Stomach (tissue), 4 donors: ENCODE measurements at regions not wholly inside any gene's neighbourhood (a gene's known extent, or its start where the extent isn't known, plus 50 kb on each side); places are given as distances from the start of the nearest gene placed in this dataset.

Experiments used
- CTCF ChIP-seq, 7 experiments: fragments of 450-650 bp in 4 of 7; fragments of 200-600 bp in 3 of 7; sonication (generic) in 3 of 7; IDR thresholded peaks; one replicate each; pipeline ENCODE4 v1.5.1; 2016 to 2019; ENCODE audit warnings: antibody characterized with exemption in 7 of 7, control low read depth in 2 of 7, mild to moderate bottlenecking in 1 of 7
- POLR2A ChIP-seq, 4 donors: fragments of 450-650 bp; IDR thresholded peaks; one replicate each; pipeline ENCODE4 v1.6.1; 2016; ENCODE audit warnings: antibody characterized with exemption in 4 of 4, control low read depth in 2 of 4, mild to moderate bottlenecking in 1 of 4, moderate library complexity in 1 of 4

DNA sequence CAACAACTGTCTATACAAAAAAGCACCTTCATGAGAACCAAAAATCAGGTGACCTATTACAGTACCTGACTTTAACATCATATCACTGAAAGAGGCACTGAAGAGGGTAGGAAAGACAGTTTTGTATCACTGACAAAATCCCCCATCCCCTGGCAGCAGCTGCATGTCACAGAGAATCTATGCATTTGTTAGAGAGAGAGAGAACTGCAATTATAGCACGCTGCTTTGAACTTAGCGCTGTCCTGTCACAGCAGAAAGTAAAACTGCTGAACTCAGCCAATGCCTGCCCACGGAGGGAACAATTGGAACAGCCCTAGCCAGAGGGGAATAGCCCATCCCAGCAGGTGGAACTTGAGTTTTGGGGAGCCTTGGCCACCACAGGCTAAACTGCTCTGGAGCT is 75.1 kb upstream of the NOL4 start:
- TF ChIP-seq POLR2A (IDR thresholded peaks at IDR 0.05) = no peak
- no peak for TF ChIP-seq CTCF (IDR thresholded peaks at IDR 0.05)
